PC-3 (cell line): ENCODE measurements at regions not wholly inside any gene's neighbourhood (a gene's known extent, or its start where the extent isn't known, plus 50 kb on each side); places are given as distances from the start of the nearest gene placed in this dataset.

ENCODE experiments used
- ATAC-seq: fragments of 200-7000 bp; cut with Tn5 transposase; 2 replicates; pipeline ENCODE4 v1.9.1; 2020; ENCODE audit warnings: mild to moderate bottlenecking, moderate library complexity
- BruUV-seq: library from RNA; stranded (reverse); fragments of 400-500 nt; replicated peaks from 2 replicates; lab custom pipeline; 2021; lab: Mats Ljungman, UMichigan
- CTCF ChIA-PET: fragments of 300-600 bp; sonication (Branson Sonifier 250); formaldehyde crosslinking; loops from one replicate; lab custom pipeline; 2022; ENCODE audit warnings: antibody characterized with exemption; lab: Charles Lee
- POLR2A ChIA-PET: fragments of 300-600 bp; sonication (Branson Sonifier 250); formaldehyde crosslinking; loops from one replicate; lab custom pipeline; 2022; ENCODE audit warnings: antibody characterized with exemption; ENCODE audit not compliant: unreplicated experiment; lab: Charles Lee
- DNase-seq: peaks from one replicate; pipeline ENCODE4 v3.0.0-alpha.2; 2015
- H2AFZ ChIP-seq: fragments of 300-600 bp; sonication (generic); 2 replicates; pipeline ENCODE4 v1.6.0; 2016; ENCODE audit warnings: antibody characterized with exemption, low read length
- H3F3A ChIP-seq: fragments of 300-600 bp; sonication (generic); one replicate; pipeline ENCODE4 v1.6.0; 2017; ENCODE audit warnings: antibody characterized with exemption, low read length, control low read depth, mild to moderate bottlenecking; ENCODE audit not compliant: unreplicated experiment
- H3K27ac ChIP-seq: fragments of 300-600 bp; sonication (generic); 2 replicates; pipeline ENCODE4 v1.5.1; 2016; ENCODE audit warnings: mild to moderate bottlenecking, low read length
- H3K27me3 ChIP-seq: fragments of 300-600 bp; sonication (generic); 2 replicates; pipeline ENCODE4 v1.6.1; 2016; ENCODE audit warnings: low read length, mixed read lengths
- H3K36me3 ChIP-seq: fragments of 300-600 bp; sonication (generic); 2 replicates; pipeline ENCODE4 v1.6.1; 2016; ENCODE audit warnings: low read depth, mixed run types, low read length, mixed read lengths
- H3K4me1 ChIP-seq: fragments of 300-600 bp; sonication (generic); 2 replicates; pipeline ENCODE4 v1.5.1; 2016; ENCODE audit warnings: low read length; ENCODE audit not compliant: insufficient read depth
- H3K4me2 ChIP-seq: fragments of 300-600 bp; sonication (generic); 2 replicates; pipeline ENCODE4 v1.6.0; 2016; ENCODE audit warnings: low read length
- H3K4me3 ChIP-seq: fragments of 300-600 bp; sonication (generic); 2 replicates; pipeline ENCODE4 v1.5.1; 2016; ENCODE audit warnings: mild to moderate bottlenecking, low read length, mixed read lengths
- H3K79me2 ChIP-seq: fragments of 300-600 bp; sonication (generic); 2 replicates; pipeline ENCODE4 v1.6.1; 2017; ENCODE audit warnings: low read length, mixed read lengths
- H3K9ac ChIP-seq: fragments of 300-600 bp; sonication (generic); 2 replicates; pipeline ENCODE4 v1.6.0; 2016; ENCODE audit warnings: mild to moderate bottlenecking, low read length
- H3K9me2 ChIP-seq: fragments of 300-600 bp; sonication (generic); replicated peaks from 2 replicates; pipeline ENCODE4 v1.6.1; 2016; ENCODE audit warnings: mixed run types, low read length, mixed read lengths
- H3K9me3 ChIP-seq: fragments of 300-600 bp; sonication (generic); 2 replicates; pipeline ENCODE4 v1.6.1; 2016; ENCODE audit warnings: low read length, mixed read lengths
- H4K20me1 ChIP-seq: fragments of 300-600 bp; sonication (generic); 2 replicates; pipeline ENCODE4 v1.6.1; 2016; ENCODE audit warnings: low read length, mixed read lengths
- EZH2 ChIP-seq: fragments of 300-600 bp; sonication (generic); IDR thresholded peaks from one replicate; pipeline ENCODE4 v1.6.1; 2017; ENCODE audit warnings: antibody characterized with exemption, mild to moderate bottlenecking, low read length; ENCODE audit not compliant: unreplicated experiment
- EZH2phosphoT487 ChIP-seq: fragments of 300-600 bp; sonication (generic); IDR thresholded peaks from 2 replicates; pipeline ENCODE4 v1.6.1; 2018; ENCODE audit warnings: mild to moderate bottlenecking, antibody characterized with exemption, low read length, borderline replicate concordance
- intact Hi-C: fragments of 100-400 bp; cut with micrococcal nuclease; formaldehyde crosslinking; loops from 2 replicates; pipeline ENCODE4 v1.9.0; 2023
- TF ChIP-seq, protein P1 (sequence below): fragments of 300-600 bp; sonication (generic); conservative IDR thresholded peaks from 2 replicates; pipeline ENCODE4 v1.5.1; 2017; ENCODE audit warnings: antibody characterized with exemption, low read depth, mild to moderate bottlenecking, low read length

DNA sequence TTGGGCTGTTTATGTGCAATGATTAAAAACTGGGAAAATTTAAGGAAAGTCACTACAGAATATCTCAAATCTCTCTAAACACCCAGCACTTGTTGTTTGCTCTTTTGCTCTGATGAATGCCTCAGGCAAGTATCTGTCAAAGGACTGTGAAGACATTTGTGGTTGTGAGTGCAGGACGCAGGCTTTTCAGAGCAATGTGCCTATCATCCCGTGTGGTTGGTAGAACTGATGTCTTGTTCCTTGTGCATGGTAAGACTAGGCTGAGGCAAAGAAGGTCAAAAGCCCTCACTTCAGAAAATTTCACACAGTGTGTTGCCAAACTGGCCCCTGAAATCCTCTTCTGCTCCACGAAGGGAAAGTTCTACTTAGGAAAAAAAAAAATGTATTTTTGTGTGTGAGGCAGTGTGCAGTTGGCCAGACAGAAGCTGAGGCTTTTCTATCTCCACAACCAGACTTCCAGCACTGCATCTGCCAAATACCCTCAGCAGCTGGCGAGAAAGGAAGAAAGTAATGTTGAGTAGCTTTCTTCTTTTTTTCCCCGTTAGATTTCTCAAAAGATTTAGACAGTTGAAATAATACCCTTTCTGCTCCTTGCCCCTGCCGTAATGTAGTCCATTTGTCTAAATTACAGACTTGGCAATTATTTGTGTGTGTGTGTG, 1103.1 kb downstream of the VRK1 start:
- Histone ChIP-seq H2AFZ (no peak overlapping the region), H3K9me3 (no peaks in the 10 kb centered on the region), H3K27ac (no peak overlapping the region), H3K27me3 (no peaks in the 10 kb centered on the region), H3K4me1 (no peaks in the 10 kb centered on the region), H3K9ac (no peak overlapping the region), H4K20me1 (no peaks in the 10 kb centered on the region), H3F3A (no peaks in the 10 kb centered on the region), H3K79me2 (no peaks in the 10 kb centered on the region), H3K4me2 (no peak overlapping the region), H3K9me2 (no peaks in the 10 kb centered on the region), H3K4me3 (no peak overlapping the region), H3K36me3 (no peaks in the 10 kb centered on the region)
- ChIA-PET POLR2A (no interaction called here), CTCF (no interaction called here)
- intact Hi-C loops, result no loop called here
- BruUV-seq, result no TSS peak
- no peak for DNase-seq
- no peak for TF ChIP-seq EZH2phosphoT487
- no peak for TF ChIP-seq EZH2
- TF ChIP-seq, protein P1, sequence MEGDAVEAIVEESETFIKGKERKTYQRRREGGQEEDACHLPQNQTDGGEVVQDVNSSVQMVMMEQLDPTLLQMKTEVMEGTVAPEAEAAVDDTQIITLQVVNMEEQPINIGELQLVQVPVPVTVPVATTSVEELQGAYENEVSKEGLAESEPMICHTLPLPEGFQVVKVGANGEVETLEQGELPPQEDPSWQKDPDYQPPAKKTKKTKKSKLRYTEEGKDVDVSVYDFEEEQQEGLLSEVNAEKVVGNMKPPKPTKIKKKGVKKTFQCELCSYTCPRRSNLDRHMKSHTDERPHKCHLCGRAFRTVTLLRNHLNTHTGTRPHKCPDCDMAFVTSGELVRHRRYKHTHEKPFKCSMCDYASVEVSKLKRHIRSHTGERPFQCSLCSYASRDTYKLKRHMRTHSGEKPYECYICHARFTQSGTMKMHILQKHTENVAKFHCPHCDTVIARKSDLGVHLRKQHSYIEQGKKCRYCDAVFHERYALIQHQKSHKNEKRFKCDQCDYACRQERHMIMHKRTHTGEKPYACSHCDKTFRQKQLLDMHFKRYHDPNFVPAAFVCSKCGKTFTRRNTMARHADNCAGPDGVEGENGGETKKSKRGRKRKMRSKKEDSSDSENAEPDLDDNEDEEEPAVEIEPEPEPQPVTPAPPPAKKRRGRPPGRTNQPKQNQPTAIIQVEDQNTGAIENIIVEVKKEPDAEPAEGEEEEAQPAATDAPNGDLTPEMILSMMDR, result no peak
- no peak for ATAC-seq

DNA sequence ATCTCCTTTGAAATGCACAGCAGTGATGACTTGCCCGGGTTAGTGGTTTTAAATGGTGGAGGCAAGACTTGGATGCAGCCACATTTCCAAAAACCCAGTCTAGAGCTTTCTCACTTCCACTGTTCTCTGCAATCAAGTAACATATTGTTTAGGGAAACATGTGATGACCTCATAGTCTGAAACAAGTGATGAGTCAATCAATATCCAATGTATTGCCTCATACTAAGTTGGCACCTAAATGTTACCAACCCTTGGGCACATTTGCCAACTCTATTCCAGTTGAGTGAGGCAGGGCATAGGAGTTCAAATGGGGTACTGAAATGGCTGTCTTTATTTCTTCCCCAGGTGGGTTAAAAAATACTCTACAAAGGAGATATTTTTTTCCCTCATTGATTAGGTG, 1105.4 kb downstream of the VRK1 start:
- H3F3A ChIP-seq, result no peaks in the 10 kb centered on the region
- no peak for DNase-seq
- no peak for ATAC-seq

DNA sequence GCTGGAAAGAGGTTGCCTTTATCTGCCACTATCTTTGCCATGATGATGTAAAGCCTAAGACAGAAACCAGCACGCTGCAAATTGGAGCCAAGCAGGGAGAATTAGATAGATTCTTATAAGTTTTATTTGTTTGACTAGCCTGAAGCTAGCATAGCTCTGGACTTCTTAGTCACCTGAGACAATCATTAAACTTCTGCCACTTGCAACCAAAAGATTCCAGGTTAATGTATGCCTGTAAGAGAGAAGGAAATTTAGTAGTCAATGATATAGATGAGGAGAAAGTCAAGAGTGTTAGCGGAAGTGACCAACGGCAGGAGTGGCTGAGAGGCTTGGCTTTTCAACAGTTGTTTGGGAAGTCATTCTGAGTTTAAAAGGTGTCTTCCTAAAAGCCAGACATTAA, 1106.6 kb downstream of the VRK1 start:
- no peak overlapping the region for H3K27ac ChIP-seq

More for the DNA sequence above, 1105.4 kb downstream of the VRK1 start:
- no peaks in the 10 kb centered on the region for H3K27me3 ChIP-seq
- H3K4me3 ChIP-seq, result no peak overlapping the region
- H3K9me2 ChIP-seq, result no peaks in the 10 kb centered on the region
- BruUV-seq, result no TSS peak
- no peak for TF ChIP-seq EZH2
- no peak for TF ChIP-seq EZH2phosphoT487
- TF ChIP-seq, protein P1, result no peak
- no peaks in the 10 kb centered on the region for H3K36me3 ChIP-seq
- CTCF ChIA-PET, result no interaction called here
- intact Hi-C loops, result no loop called here
- H3K9ac ChIP-seq, result no peak overlapping the region
- no peaks in the 10 kb centered on the region for H3K4me1 ChIP-seq
- no peak overlapping the region for H3K27ac ChIP-seq
- no peak overlapping the region for H3K4me2 ChIP-seq
- H4K20me1 ChIP-seq, result no peaks in the 10 kb centered on the region
- no peak overlapping the region for H2AFZ ChIP-seq
- no peaks in the 10 kb centered on the region for H3K9me3 ChIP-seq
- POLR2A ChIA-PET, result no interaction called here
- no peaks in the 10 kb centered on the region for H3K79me2 ChIP-seq

More for the DNA sequence above, 1106.6 kb downstream of the VRK1 start:
- BruUV-seq, result no TSS peak
- Histone ChIP-seq H3K4me1 (no peaks in the 10 kb centered on the region), H3K4me2 (no peak overlapping the region), H3K36me3 (no peaks in the 10 kb centered on the region), H3F3A (no peaks in the 10 kb centered on the region), H3K4me3 (no peak overlapping the region), H3K9me2 (no peaks in the 10 kb centered on the region), H4K20me1 (no peaks in the 10 kb centered on the region), H2AFZ (no peak overlapping the region), H3K9me3 (no peaks in the 10 kb centered on the region), H3K79me2 (no peaks in the 10 kb centered on the region), H3K9ac (no peak overlapping the region), H3K27me3 (0 out of 2 replicates have a peak, but pooled peaks cover 8% of the 10 kb centered on the region)
- intact Hi-C loops, result no loop called here
- no peak for ATAC-seq
- no peak for DNase-seq
- POLR2A ChIA-PET, result no interaction called here
- CTCF ChIA-PET, result no interaction called here
- TF ChIP-seq, protein P1, result no peak
- no peak for TF ChIP-seq EZH2phosphoT487
- no peak for TF ChIP-seq EZH2
